GM12878 (cell line): ENCODE measurements at regions not wholly inside any gene's neighbourhood (a gene's known extent, or its start where the extent isn't known, plus 50 kb on each side); places are given as distances from the start of the nearest gene placed in this dataset.

Source experiments
- ATAC-seq: fragments of 200-7000 bp; cut with Tn5 transposase; 3 replicates; pipeline ENCODE4 v1.9.1; 2020; ENCODE audit warnings: mild to moderate bottlenecking, moderate library complexity
- BruUV-seq: library from RNA; stranded (reverse); fragments of 400-500 nt; replicated peaks from 2 replicates; lab custom pipeline; 2021; lab: Mats Ljungman, UMichigan
- CTCF ChIA-PET: fragments of 300-600 bp; sonication (Branson Sonifier 250); formaldehyde crosslinking; extraction: SDS; loops from one replicate; lab custom pipeline; 2021; ENCODE audit warnings: inconsistent platforms; lab: Yijun Ruan, JAX
- POLR2A ChIA-PET: fragments of 350-600 bp; formaldehyde crosslinking; extraction: SDS; loops from one replicate; lab custom pipeline; 2021; ENCODE audit warnings: inconsistent platforms; lab: Charles Lee
- RAD21 ChIA-PET: fragments of 300-600 bp; sonication (Branson Sonifier 250); formaldehyde crosslinking; loops from one replicate; lab custom pipeline; 2023; ENCODE audit warnings: antibody characterized with exemption; ENCODE audit not compliant: unreplicated experiment; lab: Charles Lee
- SMC1A ChIA-PET: fragments of 300-600 bp; sonication (Branson Sonifier 250); formaldehyde crosslinking; loops from one replicate; lab custom pipeline; 2023; ENCODE audit not compliant: unreplicated experiment, uncharacterized antibody; lab: Charles Lee
- DNase-seq: peaks from one replicate; pipeline ENCODE4 v3.0.0-alpha.2; 2011; ENCODE audit warnings: low read depth, low spot score
- FAIRE-seq: peaks from 3 replicates; lab custom pipeline; 2011; peaks lifted over from hg19 to GRCh38; lab: Jason Lieb, UNC
- H2AFZ ChIP-seq: 2 replicates; pipeline ENCODE4 v1.6.0; 2011; ENCODE audit warnings: low read depth, low read length, control low read depth; ENCODE audit not compliant: control insufficient read depth
- H3K27ac ChIP-seq: 2 replicates; pipeline ENCODE4 v1.5.1; 2011; ENCODE audit warnings: control low read depth; ENCODE audit not compliant: control insufficient read depth, insufficient read depth
- H3K27me3 ChIP-seq, 2 experiments: replicated peaks in 1 of 2; 2 replicates each; pipeline versions ENCODE4 v1.6.0 to v1.6.1; 2011; ENCODE audit warnings: low read length in 1 of 2; ENCODE audit not compliant: control insufficient read depth in 2 of 2, insufficient read depth in 2 of 2
- H3K36me3 ChIP-seq, 2 experiments: 2 replicates each; pipeline ENCODE4 v1.5.1; 2011; ENCODE audit warnings: low read length in 1 of 2; ENCODE audit not compliant: control insufficient read depth in 2 of 2, insufficient read depth in 2 of 2
- H3K4me1 ChIP-seq: 2 replicates; pipeline ENCODE4 v1.6.1; 2011; ENCODE audit warnings: mild to moderate bottlenecking, low read length, moderate library complexity, mixed read lengths; ENCODE audit not compliant: control insufficient read depth, insufficient read depth
- H3K4me2 ChIP-seq: 2 replicates; pipeline ENCODE4 v1.6.0; 2011; ENCODE audit warnings: control low read depth; ENCODE audit not compliant: control insufficient read depth, insufficient read depth
- H3K4me3 ChIP-seq: fragments of 200-600 bp; sonication (generic); 2 replicates; pipeline ENCODE4 v1.5.1; 2016
- H3K79me2 ChIP-seq: 2 replicates; pipeline ENCODE4 v1.6.0; 2011; ENCODE audit warnings: low read length; ENCODE audit not compliant: control insufficient read depth, insufficient read depth
- H3K9ac ChIP-seq: 2 replicates; pipeline ENCODE4 v1.8.0; 2011; ENCODE audit warnings: low read length, control low read depth, mixed read lengths; ENCODE audit not compliant: control insufficient read depth, insufficient read depth
- H3K9me3 ChIP-seq: replicated peaks from 3 replicates; pipeline ENCODE4 v1.5.1; 2011; ENCODE audit warnings: mild to moderate bottlenecking, low read length; ENCODE audit not compliant: control insufficient read depth, insufficient read depth
- H4K20me1 ChIP-seq: 2 replicates; pipeline ENCODE4 v1.6.0; 2011; ENCODE audit not compliant: control insufficient read depth, insufficient read depth
- EP300 ChIP-seq, 2 experiments: fragments of 150-350 bp in 1 of 2; IDR thresholded peaks; 2 replicates each; pipeline ENCODE4 v1.6.1; 2011 to 2012; ENCODE audit warnings: low read depth in 2 of 2, low read length in 2 of 2, borderline replicate concordance in 1 of 2, improper control_type of control experiment in 1 of 2, inconsistent platforms in 1 of 2; ENCODE audit not compliant: control insufficient read depth in 1 of 2
- FOS ChIP-seq: IDR thresholded peaks from 3 replicates; pipeline ENCODE4 v1.6.1; 2011; ENCODE audit warnings: borderline replicate concordance; ENCODE audit not compliant: insufficient read length; ENCODE audit errors: extremely low read depth
- HDAC6 ChIP-seq: fragments of 200-600 bp; sonication (generic); IDR thresholded peaks from one replicate; pipeline ENCODE4 v1.8.0; 2017; ENCODE audit warnings: antibody characterized with exemption; ENCODE audit not compliant: unreplicated experiment
- MEF2A ChIP-seq: IDR thresholded peaks from 2 replicates; pipeline ENCODE4 v1.6.1; 2011; ENCODE audit warnings: low read depth, mild to moderate bottlenecking, low read length, moderate library complexity; ENCODE audit not compliant: insufficient read depth
- NFXL1 ChIP-seq: fragments of 450-650 bp; IDR thresholded peaks from 2 replicates; pipeline ENCODE4 v1.6.1; 2017; ENCODE audit warnings: antibody characterized with exemption, mild to moderate bottlenecking, borderline replicate concordance
- NRF1 ChIP-seq: conservative IDR thresholded peaks from 2 replicates; pipeline ENCODE4 v1.6.1; 2011; ENCODE audit warnings: mild to moderate bottlenecking, low read depth, low read length, improper control_type of control experiment
- POU2F2 ChIP-seq: IDR thresholded peaks from 3 replicates; pipeline ENCODE4 v1.6.1; 2011; ENCODE audit warnings: low read depth, mild to moderate bottlenecking, low read length, borderline replicate concordance
- SMAD5 ChIP-seq: IDR thresholded peaks from 2 replicates; pipeline ENCODE4 v1.6.1; 2016; ENCODE audit warnings: antibody characterized with exemption, low read depth
- SP1 ChIP-seq: IDR thresholded peaks from one replicate; pipeline ENCODE4 v1.6.1; 2011; ENCODE audit warnings: low read depth, low read length
- SREBF2 ChIP-seq: IDR thresholded peaks from 2 replicates; pipeline ENCODE4 v1.6.1; 2012; ENCODE audit warnings: mild to moderate bottlenecking, low read length
- SRF ChIP-seq, 2 experiments: IDR thresholded peaks; 2 replicates each; pipeline ENCODE4 v1.6.1; 2011; ENCODE audit warnings: low read depth in 2 of 2, low read length in 2 of 2, mild to moderate bottlenecking in 1 of 2, moderate library complexity in 1 of 2
- SUZ12 ChIP-seq: fragments of 200-600 bp; sonication (generic); IDR thresholded peaks from one replicate; pipeline ENCODE4 v1.6.1; 2018; ENCODE audit warnings: antibody characterized with exemption, mild to moderate bottlenecking; ENCODE audit not compliant: unreplicated experiment
- TBL1XR1 ChIP-seq: IDR thresholded peaks from 2 replicates; pipeline ENCODE4 v1.6.1; 2012; ENCODE audit warnings: low read depth, low read length, improper control_type of control experiment
- TCF3 ChIP-seq: IDR thresholded peaks from 2 replicates; pipeline ENCODE4 v1.6.1; 2012; ENCODE audit warnings: low read depth, mild to moderate bottlenecking, low read length, borderline replicate concordance; ENCODE audit not compliant: insufficient read depth
- YY1 ChIP-seq: IDR thresholded peaks from 2 replicates; pipeline ENCODE4 v1.6.1; 2011; ENCODE audit warnings: low read depth, mild to moderate bottlenecking, low read length
- ZNF274 ChIP-seq: IDR thresholded peaks from one replicate; pipeline ENCODE4 v1.8.0; 2011; ENCODE audit not compliant: insufficient read length, insufficient read depth
- ZZZ3 ChIP-seq: IDR thresholded peaks from 2 replicates; pipeline ENCODE4 v1.6.1; 2011; ENCODE audit warnings: low read depth; ENCODE audit not compliant: control insufficient read depth, insufficient read length
- WGBS: methylation state at CpG from one replicate; pipeline ENCODE4 v1.1.6; 2016; ENCODE audit warnings: low lambda C conversion rate; ENCODE audit not compliant: insufficient replicate concordance, insufficient coverage; ENCODE audit errors: missing lambda C conversion rate; 5-methylcytosine and 5-hydroxymethylcytosine counted together
- in situ Hi-C: fragments of 300-500 bp; cut with MboI; formaldehyde crosslinking; loops from 9 replicates; pipeline ENCODE4 v1.14.3; 2018; ENCODE audit warnings: mixed read lengths
- intact Hi-C: fragments of 100-400 bp; cut with micrococcal nuclease; formaldehyde crosslinking; loops from one replicate; pipeline ENCODE4 v1.14.2; 2022; ENCODE audit not compliant: unreplicated experiment
- TF ChIP-seq, protein P1 (sequence below): fragments of 450-650 bp; formaldehyde crosslinking; IDR thresholded peaks from 2 replicates; pipeline ENCODE4 v1.4.0; 2022; ENCODE audit warnings: mild to moderate bottlenecking, moderate library complexity
- TF ChIP-seq, protein P2 (sequence below): IDR thresholded peaks from 2 replicates; pipeline ENCODE4 v1.6.1; 2011; ENCODE audit warnings: low read depth, mild to moderate bottlenecking, low read length, moderate library complexity, borderline replicate concordance; ENCODE audit errors: extremely low read depth

DNA sequence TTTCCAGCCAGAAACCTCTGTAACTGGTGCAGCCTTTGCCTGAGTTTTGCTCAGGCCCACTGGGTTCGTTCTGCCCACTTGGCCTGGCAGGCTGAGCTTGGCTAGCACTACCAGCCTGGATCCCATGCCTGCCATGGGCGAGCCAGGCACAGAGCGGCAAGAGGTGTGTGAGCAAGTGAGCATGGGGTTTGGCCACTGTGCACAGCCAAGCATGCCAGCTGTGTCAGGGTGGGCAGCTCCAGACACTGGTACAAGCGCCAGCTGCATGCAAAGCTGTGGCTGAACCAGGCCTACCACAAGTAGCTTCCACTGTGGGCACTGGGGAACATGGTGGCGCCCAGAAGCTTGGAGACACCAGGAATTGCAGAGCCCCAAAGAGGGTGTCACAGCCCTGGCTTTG lies 56.3 kb upstream of the LDAH start (continued):
- TF ChIP-seq TCF3 = no peak
- TF ChIP-seq TBL1XR1 = no peak
- TF ChIP-seq POU2F2 = no peak
- TF ChIP-seq YY1 = no peak

DNA sequence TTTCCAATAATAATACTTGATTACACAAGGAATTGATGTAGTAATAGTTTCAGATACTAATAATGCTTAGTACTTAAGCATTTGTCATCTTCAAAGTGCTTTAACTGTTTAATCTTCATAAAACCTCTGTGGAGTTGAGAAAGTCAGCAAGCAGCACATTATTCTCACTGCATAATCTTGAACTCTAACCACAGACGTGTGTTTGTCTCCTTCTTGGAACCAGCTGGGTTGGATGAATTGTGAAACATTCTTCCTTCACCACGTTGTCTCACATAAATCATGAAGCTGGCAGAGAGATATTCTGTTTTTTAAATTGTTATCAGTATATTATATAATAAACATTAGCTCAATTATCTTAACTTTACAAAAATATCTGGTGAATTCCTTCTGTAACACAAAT lies 55.1 kb upstream of the LDAH start:
- WGBS = 2% methylated on average over 2 of the region's 2 CpGs
- Histone ChIP-seq H3K79me2 (no peaks in the 10 kb centered on the region), H3K9me3 (no peaks in the 10 kb centered on the region), H3K27ac (no peak overlapping the region), H4K20me1 (no peaks in the 10 kb centered on the region), H3K9ac (no peak overlapping the region), H3K27me3 (no peaks in the 10 kb centered on the region), H2AFZ (no peak overlapping the region), H3K4me1 (no peaks in the 10 kb centered on the region), H3K4me2 (no peak overlapping the region), H3K4me3 (no peak overlapping the region), H3K36me3 (no peaks in the 10 kb centered on the region)
- ChIA-PET POLR2A (no interaction called here), SMC1A (no interaction called here), CTCF (no interaction called here), RAD21 (no interaction called here)
- ATAC-seq (no peak), DNase-seq (no peak), FAIRE-seq (no peak)
- in situ Hi-C loops (no loop called here), intact Hi-C loops (no loop called here)
- no TSS peak for BruUV-seq
- TF ChIP-seq SP1 = no peak
- TF ChIP-seq SREBF2 = no peak
- TF ChIP-seq, protein P1, sequence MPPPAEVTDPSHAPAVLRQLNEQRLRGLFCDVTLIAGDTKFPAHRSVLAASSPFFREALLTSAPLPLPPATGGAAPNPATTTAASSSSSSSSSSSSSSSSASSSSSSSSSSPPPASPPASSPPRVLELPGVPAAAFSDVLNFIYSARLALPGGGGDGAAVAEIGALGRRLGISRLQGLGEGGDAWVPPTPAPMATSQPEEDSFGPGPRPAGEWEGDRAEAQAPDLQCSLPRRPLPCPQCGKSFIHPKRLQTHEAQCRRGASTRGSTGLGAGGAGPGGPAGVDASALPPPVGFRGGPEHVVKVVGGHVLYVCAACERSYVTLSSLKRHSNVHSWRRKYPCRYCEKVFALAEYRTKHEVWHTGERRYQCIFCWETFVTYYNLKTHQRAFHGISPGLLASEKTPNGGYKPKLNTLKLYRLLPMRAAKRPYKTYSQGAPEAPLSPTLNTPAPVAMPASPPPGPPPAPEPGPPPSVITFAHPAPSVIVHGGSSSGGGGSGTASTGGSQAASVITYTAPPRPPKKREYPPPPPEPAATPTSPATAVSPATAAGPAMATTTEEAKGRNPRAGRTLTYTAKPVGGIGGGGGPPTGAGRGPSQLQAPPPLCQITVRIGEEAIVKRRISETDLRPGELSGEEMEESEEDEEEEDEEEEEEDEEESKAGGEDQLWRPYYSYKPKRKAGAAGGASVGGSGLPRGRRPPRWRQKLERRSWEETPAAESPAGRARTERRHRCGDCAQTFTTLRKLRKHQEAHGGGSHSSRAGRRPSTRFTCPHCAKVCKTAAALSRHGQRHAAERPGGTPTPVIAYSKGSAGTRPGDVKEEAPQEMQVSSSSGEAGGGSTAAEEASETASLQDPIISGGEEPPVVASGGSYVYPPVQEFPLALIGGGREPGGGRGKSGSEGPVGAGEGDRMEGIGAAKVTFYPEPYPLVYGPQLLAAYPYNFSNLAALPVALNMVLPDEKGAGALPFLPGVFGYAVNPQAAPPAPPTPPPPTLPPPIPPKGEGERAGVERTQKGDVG (CRISPR knock-in tag) = no peak
- no peak for TF ChIP-seq NRF1
- TF ChIP-seq EP300 (IDR thresholded peaks at IDR 0.05; ENCODE audit: borderline replicate concordance in 1 of 2, control insufficient read depth in 1 of 2, low read depth in 2 of 2, low read length in 2 of 2) = no peak
- no peak for TF ChIP-seq MEF2A
- no peak for TF ChIP-seq ZNF274
- TF ChIP-seq SMAD5 = no peak
- no peak for TF ChIP-seq SRF (IDR thresholded peaks at IDR 0.05; ENCODE audit: low read depth in 2 of 2, low read length in 2 of 2)
- TF ChIP-seq SUZ12 = no peak
- TF ChIP-seq NFXL1 = no peak
- no peak for TF ChIP-seq FOS
- no peak for TF ChIP-seq ZZZ3
- TF ChIP-seq, protein P2, sequence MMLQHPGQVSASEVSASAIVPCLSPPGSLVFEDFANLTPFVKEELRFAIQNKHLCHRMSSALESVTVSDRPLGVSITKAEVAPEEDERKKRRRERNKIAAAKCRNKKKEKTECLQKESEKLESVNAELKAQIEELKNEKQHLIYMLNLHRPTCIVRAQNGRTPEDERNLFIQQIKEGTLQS = no peak
- no peak for TF ChIP-seq HDAC6
